ENCODE measurements at regions not wholly inside any gene's neighbourhood (a gene's known extent, or its start where the extent isn't known, plus 50 kb on each side); places are given as distances from the start of the nearest gene placed in this dataset.

GRCh38 chr2:144166743-144167142, 353.2 kb downstream of the ZEB2 start:
- no peak for TF ChIP-seq CTCF (IDR thresholded peaks at IDR 0.05)
- TF ChIP-seq EZH2 (IDR thresholded peaks at IDR 0.05; ENCODE audit: borderline replicate concordance, insufficient read depth, low read depth, low read length, poor library complexity, severe bottlenecking) = no peak
